ENCODE measurements at regions not wholly inside any gene's neighbourhood (a gene's known extent, or its start where the extent isn't known, plus 50 kb on each side); places are given as distances from the start of the nearest gene placed in this dataset.

DNA sequence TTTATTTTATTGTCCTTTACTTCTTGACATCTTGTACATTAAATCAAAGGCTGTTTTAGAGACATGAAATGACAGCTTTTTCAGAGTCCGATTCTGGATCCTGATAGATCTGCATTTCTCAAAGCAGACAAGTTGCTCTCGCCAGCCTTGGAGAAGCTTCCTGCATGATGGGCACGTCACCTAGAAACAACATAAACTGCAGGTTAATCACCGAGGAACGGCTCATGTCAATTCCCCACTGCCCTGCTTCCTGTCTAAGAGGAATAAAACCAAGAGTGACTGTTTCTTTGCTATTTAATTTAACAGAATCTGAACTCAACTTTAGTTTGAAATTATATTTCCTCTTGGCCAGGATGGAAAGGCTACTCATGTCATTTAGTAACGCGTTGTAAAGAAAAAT, 77.0 kb downstream of the RWDD3 start:
- no peak for DNase-seq
- H3K36me3 ChIP-seq: no peaks in the 10 kb centered on the region
- WGBS, 2 donors: 54 to 56% methylated on average over 7 of the region's 7 CpGs
- H3K9me3 ChIP-seq: no peaks in the 10 kb centered on the region
- peaks cover 0 to 7% (median 0%) of the 10 kb centered on the region in 4 donors for H3K27me3 ChIP-seq
- intact Hi-C loops (cut with DNase I): no loop called here
- no peak overlapping the region for H3K4me3 ChIP-seq
- TF ChIP-seq CTCF (IDR thresholded peaks at IDR 0.05) (no peak), POLR2A (IDR thresholded peaks at IDR 0.05) (no peak)
- no peaks in the 10 kb centered on the region for H3K4me1 ChIP-seq
- H3K27ac ChIP-seq: no peak overlapping the region

DNA sequence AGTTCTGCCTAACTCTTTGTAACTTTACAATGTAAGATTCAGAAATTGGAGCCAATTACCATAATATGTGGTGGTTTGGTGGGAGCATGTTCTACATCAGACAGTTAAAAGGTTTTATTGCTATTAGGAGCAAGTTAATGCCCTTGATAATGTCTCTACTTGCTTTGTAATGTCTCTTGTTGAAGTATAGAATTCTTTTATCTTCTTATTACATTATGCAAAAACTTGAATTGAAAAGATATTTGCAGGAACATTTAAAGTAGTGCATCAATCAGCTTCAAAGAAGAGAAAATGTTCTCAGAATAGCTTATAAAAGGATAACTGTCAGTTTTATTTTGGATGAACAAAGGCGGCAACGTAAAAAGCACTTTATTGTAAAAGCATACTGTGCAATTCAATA, 77.8 kb downstream of the RWDD3 start:
- no peaks in the 10 kb centered on the region for H3K4me1 ChIP-seq
- 60 to 78% methylated on average over 2 of the region's 2 CpGs for WGBS, 2 donors
- no peak for TF ChIP-seq POLR2A (IDR thresholded peaks at IDR 0.05)
- TF ChIP-seq CTCF (IDR thresholded peaks at IDR 0.05): no peak
- DNase-seq: no peak
- H3K9me3 ChIP-seq: no peaks in the 10 kb centered on the region
- H3K36me3 ChIP-seq: no peaks in the 10 kb centered on the region
- intact Hi-C loops (cut with DNase I): no loop called here
- no peak overlapping the region for H3K27ac ChIP-seq
- H3K4me3 ChIP-seq: no peak overlapping the region
- H3K27me3 ChIP-seq: peaks cover 0 to 7% (median 0%) of the 10 kb centered on the region in 4 donors

GRCh38 chr1:95312181-95312580, 78.2 kb downstream of the RWDD3 start:
- Histone ChIP-seq H3K4me1 (no peaks in the 10 kb centered on the region), H3K27me3 (peaks cover 0 to 5% (median 0%) of the 10 kb centered on the region in 4 donors), H3K36me3 (no peaks in the 10 kb centered on the region), H3K27ac (no peak overlapping the region), H3K9me3 (no peaks in the 10 kb centered on the region), H3K4me3 (no peak overlapping the region)
- intact Hi-C loops (cut with DNase I): no loop called here
- DNase-seq: no peak
- WGBS, 2 donors: 56 to 63% methylated on average over 2 of the region's 2 CpGs
- no peak for TF ChIP-seq POLR2A (IDR thresholded peaks at IDR 0.05)
- no peak for TF ChIP-seq CTCF (IDR thresholded peaks at IDR 0.05)

DNA sequence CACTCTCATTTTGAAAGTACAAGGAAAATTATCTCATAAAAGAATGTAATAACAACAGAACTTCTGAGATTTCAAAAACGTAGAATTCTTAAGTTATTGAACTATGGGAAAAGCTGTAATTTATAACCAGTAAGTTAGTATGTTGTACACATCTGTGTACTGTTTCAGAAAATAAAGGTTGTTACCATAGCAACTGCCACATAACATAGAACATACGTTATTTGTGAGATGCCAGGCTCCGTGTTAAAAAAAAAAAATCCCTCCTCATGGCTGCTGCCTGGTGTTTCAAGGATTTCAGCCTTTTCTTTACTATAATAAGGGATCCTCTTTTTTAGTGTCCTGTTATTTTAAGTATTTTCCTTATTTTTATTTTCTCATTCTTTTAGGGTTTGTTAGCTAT, 79.5 kb downstream of the RWDD3 start:
- no peaks in the 10 kb centered on the region for H3K4me1 ChIP-seq
- no peak overlapping the region for H3K4me3 ChIP-seq
- 58 to 68% methylated on average over 3 of the region's 3 CpGs for WGBS, 2 donors
- H3K27me3 ChIP-seq: no peaks in the 10 kb centered on the region
- H3K36me3 ChIP-seq: no peaks in the 10 kb centered on the region
- no peak overlapping the region for H3K27ac ChIP-seq
- TF ChIP-seq POLR2A (IDR thresholded peaks at IDR 0.05): no peak
- TF ChIP-seq CTCF (IDR thresholded peaks at IDR 0.05): no peak
- DNase-seq: no peak
- intact Hi-C loops (cut with DNase I): no loop called here
- H3K9me3 ChIP-seq: no peaks in the 10 kb centered on the region

DNA sequence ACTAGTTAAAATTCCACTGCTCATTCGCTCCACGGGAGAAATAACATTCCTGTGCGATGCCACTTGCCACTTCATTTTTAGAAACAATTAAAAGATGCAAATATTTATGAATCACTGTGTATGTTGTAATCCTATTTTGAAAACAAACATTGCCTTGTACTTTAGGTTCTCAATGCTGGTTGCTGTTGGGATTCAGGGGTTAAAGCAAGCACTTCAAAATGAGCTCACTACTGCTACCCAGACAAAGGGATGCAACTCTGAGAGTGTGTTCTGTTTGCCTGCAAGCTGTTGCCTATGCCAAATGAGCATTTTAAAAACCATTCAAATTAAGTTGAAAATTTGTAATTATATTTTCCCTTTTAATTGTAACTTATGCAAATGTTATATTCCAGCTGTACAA, 87.5 kb downstream of the RWDD3 start:
- Histone ChIP-seq H3K9me3 (no peaks in the 10 kb centered on the region), H3K4me1 (no peaks in the 10 kb centered on the region), H3K4me3 (no peak overlapping the region), H3K36me3 (no peaks in the 10 kb centered on the region), H3K27ac (no peak overlapping the region), H3K27me3 (no peaks in the 10 kb centered on the region)
- intact Hi-C loops (cut with DNase I): no loop called here
- TF ChIP-seq POLR2A (IDR thresholded peaks at IDR 0.05): no peak
- no peak for TF ChIP-seq CTCF (IDR thresholded peaks at IDR 0.05)
- DNase-seq: no peak
- WGBS, 2 donors: 56 to 61% methylated on average over 3 of the region's 3 CpGs
